Mesothelial cell of epicardium (in vitro differentiated cells): ENCODE measurements at regions not wholly inside any gene's neighbourhood (a gene's known extent, or its start where the extent isn't known, plus 50 kb on each side); places are given as distances from the start of the nearest gene placed in this dataset.

Experiments
- DNase-seq, 2 experiments: peaks; one replicate each; pipeline ENCODE4 v3.0.0; 2021; ENCODE audit warnings: low spot score in 2 of 2; ENCODE audit not compliant: unreplicated experiment in 2 of 2
- H3K27ac Mint-ChIP-seq: 2 replicates; pipeline ENCODE4 v1.8.0; 2021; ENCODE audit warnings: mixed read lengths
- H3K27me3 Mint-ChIP-seq: 2 replicates; pipeline ENCODE4 v1.8.0; 2021; ENCODE audit warnings: low read depth, mixed read lengths
- H3K36me3 Mint-ChIP-seq: 2 replicates; pipeline ENCODE4 v1.8.0; 2021; ENCODE audit warnings: mixed read lengths
- H3K4me1 Mint-ChIP-seq: 2 replicates; pipeline ENCODE4 v1.8.0; 2021; ENCODE audit warnings: mixed read lengths
- H3K4me3 Mint-ChIP-seq: 2 replicates; pipeline ENCODE4 v1.8.0; 2021; ENCODE audit warnings: mild to moderate bottlenecking, moderate library complexity, mixed read lengths
- H3K9me3 Mint-ChIP-seq: 2 replicates; pipeline ENCODE4 v1.8.0; 2021; ENCODE audit warnings: mixed read lengths
- TF ChIP-seq, protein P1 (sequence below): fragments of 200-600 bp; sonication (generic); IDR thresholded peaks from one replicate; pipeline ENCODE4 v1.5.0; 2021; ENCODE audit warnings: antibody characterized with exemption; ENCODE audit not compliant: unreplicated experiment

DNA sequence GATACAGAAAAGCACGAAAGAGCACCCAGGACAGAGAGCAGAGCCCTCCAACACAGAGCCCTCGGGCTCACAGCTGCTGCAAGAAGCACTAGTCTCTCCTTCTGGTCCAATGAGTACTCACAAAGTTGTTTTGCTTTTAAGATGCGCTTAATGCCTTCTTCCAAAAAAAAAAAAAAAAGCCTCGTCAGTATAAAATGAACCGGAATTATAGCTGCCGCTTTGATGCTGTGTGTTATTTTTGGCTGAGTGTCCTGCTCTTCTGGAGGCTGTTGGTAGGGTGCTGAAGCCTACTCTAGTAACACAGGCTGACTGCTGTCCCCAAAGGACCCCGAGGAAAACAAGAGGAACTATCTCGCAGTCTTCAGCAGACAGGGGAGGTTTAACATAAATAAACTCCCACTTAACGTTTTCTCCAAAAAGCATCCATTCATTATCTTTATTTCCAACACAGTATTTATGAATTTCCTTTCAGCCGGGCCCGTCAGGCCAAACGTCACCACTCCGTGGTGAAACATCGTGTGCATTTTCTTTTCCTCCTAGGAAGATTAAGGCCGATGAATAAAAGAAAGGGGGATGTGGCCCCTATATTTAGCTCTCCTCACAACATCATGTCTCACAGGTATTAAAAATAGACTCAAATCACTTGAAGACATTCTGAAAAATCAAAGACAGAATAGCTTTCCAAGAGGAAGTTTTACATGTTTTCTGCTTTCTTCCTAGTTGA, 213.7 kb upstream of the PPARGC1A start:
- H3K36me3 Mint-ChIP-seq = no peaks in the 10 kb centered on the region
- no peak overlapping the region for H3K27ac Mint-ChIP-seq
- no peak overlapping the region for H3K4me3 Mint-ChIP-seq
- H3K4me1 Mint-ChIP-seq = peaks cover 16% of the 10 kb centered on the region
- no peak for DNase-seq
- H3K27me3 Mint-ChIP-seq = no peaks in the 10 kb centered on the region
- TF ChIP-seq, protein P1, sequence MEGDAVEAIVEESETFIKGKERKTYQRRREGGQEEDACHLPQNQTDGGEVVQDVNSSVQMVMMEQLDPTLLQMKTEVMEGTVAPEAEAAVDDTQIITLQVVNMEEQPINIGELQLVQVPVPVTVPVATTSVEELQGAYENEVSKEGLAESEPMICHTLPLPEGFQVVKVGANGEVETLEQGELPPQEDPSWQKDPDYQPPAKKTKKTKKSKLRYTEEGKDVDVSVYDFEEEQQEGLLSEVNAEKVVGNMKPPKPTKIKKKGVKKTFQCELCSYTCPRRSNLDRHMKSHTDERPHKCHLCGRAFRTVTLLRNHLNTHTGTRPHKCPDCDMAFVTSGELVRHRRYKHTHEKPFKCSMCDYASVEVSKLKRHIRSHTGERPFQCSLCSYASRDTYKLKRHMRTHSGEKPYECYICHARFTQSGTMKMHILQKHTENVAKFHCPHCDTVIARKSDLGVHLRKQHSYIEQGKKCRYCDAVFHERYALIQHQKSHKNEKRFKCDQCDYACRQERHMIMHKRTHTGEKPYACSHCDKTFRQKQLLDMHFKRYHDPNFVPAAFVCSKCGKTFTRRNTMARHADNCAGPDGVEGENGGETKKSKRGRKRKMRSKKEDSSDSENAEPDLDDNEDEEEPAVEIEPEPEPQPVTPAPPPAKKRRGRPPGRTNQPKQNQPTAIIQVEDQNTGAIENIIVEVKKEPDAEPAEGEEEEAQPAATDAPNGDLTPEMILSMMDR = no peak
- no peaks in the 10 kb centered on the region for H3K9me3 Mint-ChIP-seq

DNA sequence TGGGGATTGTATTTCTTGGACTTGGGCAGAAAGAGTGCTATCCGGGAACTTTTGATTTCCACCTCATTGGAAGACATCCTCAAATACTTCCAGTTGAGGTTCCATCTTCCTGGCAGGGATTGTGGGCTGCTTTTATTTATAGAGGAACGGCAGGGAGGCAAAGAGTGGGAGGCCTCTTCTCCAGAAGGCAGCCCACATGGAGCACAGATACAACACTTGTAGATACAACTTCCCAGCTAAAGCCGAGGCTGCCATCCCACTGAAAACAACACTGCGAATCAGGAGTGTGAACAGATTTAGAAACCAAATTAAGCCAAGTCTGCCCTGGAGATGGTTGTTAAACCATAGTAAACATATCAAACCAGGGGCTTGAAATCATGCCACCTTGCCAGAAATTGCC, 212.8 kb upstream of the PPARGC1A start:
- TF ChIP-seq, protein P1 = no peak
- H3K4me1 Mint-ChIP-seq = peaks cover 16% of the 10 kb centered on the region
- H3K9me3 Mint-ChIP-seq = no peaks in the 10 kb centered on the region
- H3K27me3 Mint-ChIP-seq = no peaks in the 10 kb centered on the region
- no peak for DNase-seq
- no peaks in the 10 kb centered on the region for H3K36me3 Mint-ChIP-seq
- H3K27ac Mint-ChIP-seq = no peak overlapping the region
- H3K4me3 Mint-ChIP-seq = no peak overlapping the region

DNA sequence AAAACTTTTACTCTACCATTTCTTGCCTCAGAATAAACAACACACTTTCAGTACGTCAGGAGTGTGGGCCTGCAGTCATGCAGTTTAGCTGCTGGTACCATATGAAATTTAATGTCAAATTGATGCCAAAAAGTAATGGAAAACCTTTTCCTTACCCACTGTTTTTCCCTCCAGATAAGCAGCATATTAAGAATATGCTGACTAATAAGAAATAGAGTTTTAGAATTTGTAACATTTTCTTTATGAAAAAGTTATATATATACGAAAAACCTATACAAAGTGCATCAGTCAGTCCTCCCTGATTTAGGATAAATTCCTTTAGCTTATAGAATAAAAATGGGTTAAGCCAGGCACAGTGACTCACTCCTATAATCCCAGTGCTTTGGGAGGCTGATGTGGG, 206.8 kb upstream of the PPARGC1A start:
- Mint-ChIP-seq H3K27me3 (no peaks in the 10 kb centered on the region), H3K36me3 (no peaks in the 10 kb centered on the region), H3K4me1 (peaks cover 2% of the 10 kb centered on the region), H3K4me3 (no peak overlapping the region), H3K27ac (no peak overlapping the region), H3K9me3 (peaks cover 3% of the 10 kb centered on the region)
- no peak for DNase-seq
- TF ChIP-seq, protein P1 = no peak

DNA sequence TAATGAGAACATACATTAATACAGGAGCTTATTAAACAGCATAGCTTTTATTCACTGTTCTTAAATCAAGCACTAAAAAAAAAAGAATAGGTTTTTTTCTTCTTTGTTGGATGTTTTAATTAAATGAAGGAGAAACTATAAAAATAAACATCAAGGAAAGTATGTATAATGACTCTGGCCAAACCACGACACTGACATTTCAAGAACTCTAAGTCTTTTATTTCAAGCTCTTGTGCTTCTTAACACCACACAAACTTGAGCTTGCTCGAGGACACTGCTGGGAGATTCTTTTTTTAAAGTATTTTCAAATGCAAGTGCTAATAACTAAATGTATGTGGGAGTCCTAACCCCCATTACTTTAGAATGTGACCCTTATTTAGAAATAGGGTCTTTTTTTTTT, 204.9 kb upstream of the PPARGC1A start:
- TF ChIP-seq, protein P1 = no peak
- DNase-seq = no peak
- H3K9me3 Mint-ChIP-seq = peaks cover 3% of the 10 kb centered on the region

DNA sequence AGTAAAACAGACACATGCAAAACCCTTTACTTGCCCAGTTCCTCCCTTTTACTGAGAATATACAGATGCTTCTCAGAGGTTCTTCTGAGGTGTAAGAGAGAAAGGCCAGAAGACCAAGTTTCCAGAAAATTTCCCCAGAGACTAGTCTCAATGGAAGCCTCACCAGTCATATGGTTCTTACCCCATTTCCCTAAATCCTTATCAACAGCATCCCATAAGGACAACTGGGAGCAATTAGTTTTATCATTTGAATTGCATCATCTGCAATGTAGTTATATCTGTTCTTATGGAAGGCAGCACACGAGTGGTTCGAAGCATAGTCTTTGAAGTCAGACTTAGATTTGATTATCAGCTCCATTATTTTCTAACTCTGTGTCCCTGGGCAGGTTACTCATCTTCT, 203.6 kb upstream of the PPARGC1A start:
- peaks cover 2% of the 10 kb centered on the region for H3K4me1 Mint-ChIP-seq
- H3K9me3 Mint-ChIP-seq = peaks cover 3% of the 10 kb centered on the region
- no peak overlapping the region for H3K4me3 Mint-ChIP-seq
- TF ChIP-seq, protein P1 = no peak
- DNase-seq = no peak
- no peaks in the 10 kb centered on the region for H3K27me3 Mint-ChIP-seq
- H3K27ac Mint-ChIP-seq = no peak overlapping the region
- no peaks in the 10 kb centered on the region for H3K36me3 Mint-ChIP-seq

More for the DNA sequence above, 204.9 kb upstream of the PPARGC1A start:
- no peak overlapping the region for H3K4me3 Mint-ChIP-seq
- peaks cover 2% of the 10 kb centered on the region for H3K4me1 Mint-ChIP-seq
- no peaks in the 10 kb centered on the region for H3K27me3 Mint-ChIP-seq
- H3K27ac Mint-ChIP-seq = no peak overlapping the region
- no peaks in the 10 kb centered on the region for H3K36me3 Mint-ChIP-seq
